ENCODE measurements at regions not wholly inside any gene's neighbourhood (a gene's known extent, or its start where the extent isn't known, plus 50 kb on each side); places are given as distances from the start of the nearest gene placed in this dataset.
A peak's percentile ranks its signal among the peaks of the same experiment; 100 is the strongest.

DNA sequence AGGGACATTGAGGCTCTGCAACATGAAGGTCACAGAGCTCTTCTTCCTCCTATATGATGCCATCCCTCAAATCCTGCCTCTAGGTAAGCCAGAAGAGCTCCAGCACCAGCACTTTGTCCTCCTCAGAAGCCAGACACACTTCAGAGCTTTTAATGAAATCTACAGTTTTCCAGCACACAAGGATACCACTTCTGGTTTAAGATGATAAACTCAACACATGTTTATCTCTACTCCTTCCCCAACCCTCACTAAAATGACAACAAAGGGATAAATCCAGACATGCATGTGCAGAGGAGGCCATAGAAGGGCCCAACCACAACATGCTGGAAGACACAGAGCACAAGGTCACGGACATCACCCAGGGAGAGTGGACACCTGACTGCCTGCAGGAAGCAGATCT lies 195.3 kb downstream of the USP12 start (continued):
- TF ChIP-seq SMAD4 (CRISPR knock-in tag; conservative IDR thresholded peaks at IDR 0.05) (peak; percentile 56; the same call in 1 of the 2 replicates), TEAD4 (IDR thresholded peaks at IDR 0.05; ENCODE audit: low read length) (peak; percentile 89), TEAD4 (CRISPR knock-in tag; IDR thresholded peaks at IDR 0.05; ENCODE audit: borderline replicate concordance) (no peak), BHLHE40 (IDR thresholded peaks at IDR 0.05; ENCODE audit: low read length) (peak; percentile 84), MYC (IDR thresholded peaks at IDR 0.05; ENCODE audit: low read depth, low read length) (peak; percentile 57), MYC (CRISPR knock-in tag; IDR thresholded peaks at IDR 0.05; ENCODE audit: borderline replicate concordance, low read depth) (no peak), DPF2 (IDR thresholded peaks at IDR 0.05) (peak; percentile 66), TAF9B (IDR thresholded peaks at IDR 0.05; ENCODE audit: partially characterized antibody) (no peak), NFE2L1 (tag; IDR thresholded peaks at IDR 0.05; ENCODE audit: borderline replicate concordance, low read depth) (no peak), ZNF431 (CRISPR knock-in tag; IDR thresholded peaks at IDR 0.05) (no peak), EZH2 (IDR thresholded peaks at IDR 0.05; ENCODE audit: borderline replicate concordance, low read depth, low read length) (no peak), ZNF766 (CRISPR knock-in tag; conservative IDR thresholded peaks at IDR 0.05) (peak; percentile 74), HDAC8 (tag; IDR thresholded peaks at IDR 0.05) (no peak), TRIM24 (IDR thresholded peaks at IDR 0.05) (peak; percentile 87 to 92), HMGN3 (IDR thresholded peaks at IDR 0.05; ENCODE audit: borderline replicate concordance, extremely low read depth, insufficient read length, low read depth, low read length) (no peak), XRCC4 (IDR thresholded peaks at IDR 0.05; ENCODE audit: extremely low read depth, insufficient read depth, insufficient read length) (no peak), STAG1 (CRISPR knock-in tag; IDR thresholded peaks at IDR 0.05; ENCODE audit: borderline replicate concordance) (no peak), CCNT2 (IDR thresholded peaks at IDR 0.05; ENCODE audit: borderline replicate concordance, extremely low read depth, insufficient read length, low read depth, low read length) (peak; percentile 29)
- TF ChIP-seq, protein P1, sequence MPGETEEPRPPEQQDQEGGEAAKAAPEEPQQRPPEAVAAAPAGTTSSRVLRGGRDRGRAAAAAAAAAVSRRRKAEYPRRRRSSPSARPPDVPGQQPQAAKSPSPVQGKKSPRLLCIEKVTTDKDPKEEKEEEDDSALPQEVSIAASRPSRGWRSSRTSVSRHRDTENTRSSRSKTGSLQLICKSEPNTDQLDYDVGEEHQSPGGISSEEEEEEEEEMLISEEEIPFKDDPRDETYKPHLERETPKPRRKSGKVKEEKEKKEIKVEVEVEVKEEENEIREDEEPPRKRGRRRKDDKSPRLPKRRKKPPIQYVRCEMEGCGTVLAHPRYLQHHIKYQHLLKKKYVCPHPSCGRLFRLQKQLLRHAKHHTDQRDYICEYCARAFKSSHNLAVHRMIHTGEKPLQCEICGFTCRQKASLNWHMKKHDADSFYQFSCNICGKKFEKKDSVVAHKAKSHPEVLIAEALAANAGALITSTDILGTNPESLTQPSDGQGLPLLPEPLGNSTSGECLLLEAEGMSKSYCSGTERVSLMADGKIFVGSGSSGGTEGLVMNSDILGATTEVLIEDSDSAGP (CRISPR knock-in tag; IDR thresholded peaks at IDR 0.05), result no peak
- TF ChIP-seq, protein P2, sequence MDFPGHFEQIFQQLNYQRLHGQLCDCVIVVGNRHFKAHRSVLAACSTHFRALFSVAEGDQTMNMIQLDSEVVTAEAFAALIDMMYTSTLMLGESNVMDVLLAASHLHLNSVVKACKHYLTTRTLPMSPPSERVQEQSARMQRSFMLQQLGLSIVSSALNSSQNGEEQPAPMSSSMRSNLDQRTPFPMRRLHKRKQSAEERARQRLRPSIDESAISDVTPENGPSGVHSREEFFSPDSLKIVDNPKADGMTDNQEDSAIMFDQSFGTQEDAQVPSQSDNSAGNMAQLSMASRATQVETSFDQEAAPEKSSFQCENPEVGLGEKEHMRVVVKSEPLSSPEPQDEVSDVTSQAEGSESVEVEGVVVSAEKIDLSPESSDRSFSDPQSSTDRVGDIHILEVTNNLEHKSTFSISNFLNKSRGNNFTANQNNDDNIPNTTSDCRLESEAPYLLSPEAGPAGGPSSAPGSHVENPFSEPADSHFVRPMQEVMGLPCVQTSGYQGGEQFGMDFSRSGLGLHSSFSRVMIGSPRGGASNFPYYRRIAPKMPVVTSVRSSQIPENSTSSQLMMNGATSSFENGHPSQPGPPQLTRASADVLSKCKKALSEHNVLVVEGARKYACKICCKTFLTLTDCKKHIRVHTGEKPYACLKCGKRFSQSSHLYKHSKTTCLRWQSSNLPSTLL (IDR thresholded peaks at IDR 0.05), result no peak
- TF ChIP-seq, protein P3, sequence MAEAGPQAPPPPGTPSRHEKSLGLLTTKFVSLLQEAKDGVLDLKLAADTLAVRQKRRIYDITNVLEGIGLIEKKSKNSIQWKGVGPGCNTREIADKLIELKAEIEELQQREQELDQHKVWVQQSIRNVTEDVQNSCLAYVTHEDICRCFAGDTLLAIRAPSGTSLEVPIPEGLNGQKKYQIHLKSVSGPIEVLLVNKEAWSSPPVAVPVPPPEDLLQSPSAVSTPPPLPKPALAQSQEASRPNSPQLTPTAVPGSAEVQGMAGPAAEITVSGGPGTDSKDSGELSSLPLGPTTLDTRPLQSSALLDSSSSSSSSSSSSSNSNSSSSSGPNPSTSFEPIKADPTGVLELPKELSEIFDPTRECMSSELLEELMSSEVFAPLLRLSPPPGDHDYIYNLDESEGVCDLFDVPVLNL (CRISPR knock-in tag; IDR thresholded peaks at IDR 0.05; ENCODE audit: low read depth), result no peak
- TF ChIP-seq, protein P4, sequence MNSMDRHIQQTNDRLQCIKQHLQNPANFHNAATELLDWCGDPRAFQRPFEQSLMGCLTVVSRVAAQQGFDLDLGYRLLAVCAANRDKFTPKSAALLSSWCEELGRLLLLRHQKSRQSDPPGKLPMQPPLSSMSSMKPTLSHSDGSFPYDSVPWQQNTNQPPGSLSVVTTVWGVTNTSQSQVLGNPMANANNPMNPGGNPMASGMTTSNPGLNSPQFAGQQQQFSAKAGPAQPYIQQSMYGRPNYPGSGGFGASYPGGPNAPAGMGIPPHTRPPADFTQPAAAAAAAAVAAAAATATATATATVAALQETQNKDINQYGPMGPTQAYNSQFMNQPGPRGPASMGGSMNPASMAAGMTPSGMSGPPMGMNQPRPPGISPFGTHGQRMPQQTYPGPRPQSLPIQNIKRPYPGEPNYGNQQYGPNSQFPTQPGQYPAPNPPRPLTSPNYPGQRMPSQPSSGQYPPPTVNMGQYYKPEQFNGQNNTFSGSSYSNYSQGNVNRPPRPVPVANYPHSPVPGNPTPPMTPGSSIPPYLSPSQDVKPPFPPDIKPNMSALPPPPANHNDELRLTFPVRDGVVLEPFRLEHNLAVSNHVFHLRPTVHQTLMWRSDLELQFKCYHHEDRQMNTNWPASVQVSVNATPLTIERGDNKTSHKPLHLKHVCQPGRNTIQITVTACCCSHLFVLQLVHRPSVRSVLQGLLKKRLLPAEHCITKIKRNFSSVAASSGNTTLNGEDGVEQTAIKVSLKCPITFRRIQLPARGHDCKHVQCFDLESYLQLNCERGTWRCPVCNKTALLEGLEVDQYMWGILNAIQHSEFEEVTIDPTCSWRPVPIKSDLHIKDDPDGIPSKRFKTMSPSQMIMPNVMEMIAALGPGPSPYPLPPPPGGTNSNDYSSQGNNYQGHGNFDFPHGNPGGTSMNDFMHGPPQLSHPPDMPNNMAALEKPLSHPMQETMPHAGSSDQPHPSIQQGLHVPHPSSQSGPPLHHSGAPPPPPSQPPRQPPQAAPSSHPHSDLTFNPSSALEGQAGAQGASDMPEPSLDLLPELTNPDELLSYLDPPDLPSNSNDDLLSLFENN (IDR thresholded peaks at IDR 0.05; ENCODE audit: low read depth in 2 of 2, low read length in 2 of 2), result peak in 1 of 2 experiments; percentile 30; a peak in 1 of 4 replicates

Data from K562 (cell line).